ENCODE measurements at regions not wholly inside any gene's neighbourhood (a gene's known extent, or its start where the extent isn't known, plus 50 kb on each side); places are given as distances from the start of the nearest gene placed in this dataset.
"Not testable (repeated sequence)": the region's sequence is repeated elsewhere in the genome, so short reads cannot be mapped to it uniquely, and the experiment has no call there.

- ChIA-PET POLR2A (no interaction called here), CTCF (no interaction called here)
- TF ChIP-seq CTCF (IDR thresholded peaks at IDR 0.05; ENCODE audit: low read depth, low read length), result no peak
- DNase-seq (ENCODE audit: low read depth, low spot score), result no peak
- Histone ChIP-seq H3K27ac (ENCODE audit: low read depth, low read length) (no peak overlapping the region), H3K4me3 (ENCODE audit: low read depth, low read length) (no peak overlapping the region), H3K27me3 (ENCODE audit: control insufficient read depth, insufficient read depth, low read length) (no peaks in the 10 kb centered on the region), H3K9me3 (ENCODE audit: control insufficient read depth, insufficient read depth, low read length) (no peaks in the 10 kb centered on the region)
These were observed 203.5 kb downstream of the UTRN start for GRCh38 chr6:144488590-144488989.

- Histone ChIP-seq H3K27me3 (ENCODE audit: control insufficient read depth, insufficient read depth, low read length) (no peaks in the 10 kb centered on the region), H3K4me3 (ENCODE audit: low read depth, low read length) (no peak overlapping the region), H3K27ac (ENCODE audit: low read depth, low read length) (no peak overlapping the region), H3K9me3 (ENCODE audit: control insufficient read depth, insufficient read depth, low read length) (no peaks in the 10 kb centered on the region)
- ChIA-PET POLR2A (interaction anchor here (0.6 kb wide), 1 partner anchor 207 kb away, joined by 4 read pairs; no protein-coding TSS in a partner anchor), CTCF (no interaction called here)
- TF ChIP-seq CTCF (IDR thresholded peaks at IDR 0.05; ENCODE audit: low read depth, low read length), result no peak
- no peak for DNase-seq (ENCODE audit: low read depth, low spot score)
These were observed 208.1 kb downstream of the UTRN start for GRCh38 chr6:144493035-144493910.

- H3K4me3 ChIP-seq (ENCODE audit: low read depth, low read length); DNase-seq (ENCODE audit: low read depth, low spot score); CTCF ChIA-PET; H3K27me3 ChIP-seq (ENCODE audit: control insufficient read depth, insufficient read depth, low read length); H3K27ac ChIP-seq (ENCODE audit: low read depth, low read length); POLR2A ChIA-PET; H3K9me3 ChIP-seq (ENCODE audit: control insufficient read depth, insufficient read depth, low read length): not testable (repeated sequence)
These were observed 209.9 kb downstream of the UTRN start for GRCh38 chr6:144495076-144495475.

GRCh38 chr6:144497650-144498049 is 212.5 kb downstream of the UTRN start:
- TF ChIP-seq CTCF (IDR thresholded peaks at IDR 0.05; ENCODE audit: low read depth, low read length), result no peak
- Histone ChIP-seq H3K27ac (ENCODE audit: low read depth, low read length) (no peak overlapping the region), H3K27me3 (ENCODE audit: control insufficient read depth, insufficient read depth, low read length) (no peaks in the 10 kb centered on the region), H3K4me3 (ENCODE audit: low read depth, low read length) (no peak overlapping the region), H3K9me3 (ENCODE audit: control insufficient read depth, insufficient read depth, low read length) (no peaks in the 10 kb centered on the region)
- POLR2A ChIA-PET, result no interaction called here
- no peak for DNase-seq (ENCODE audit: low read depth, low spot score)
- CTCF ChIA-PET, result no interaction called here

GRCh38 chr6:144500892-144501291 is 215.8 kb downstream of the UTRN start:
- ChIA-PET POLR2A (no interaction called here), CTCF (no interaction called here)

GRCh38 chr6:144505214-144505613 is 220.1 kb downstream of the UTRN start:
- CTCF ChIA-PET; POLR2A ChIA-PET; H3K27me3 ChIP-seq (ENCODE audit: control insufficient read depth, insufficient read depth, low read length); DNase-seq (ENCODE audit: low read depth, low spot score); H3K4me3 ChIP-seq (ENCODE audit: low read depth, low read length); H3K27ac ChIP-seq (ENCODE audit: low read depth, low read length); H3K9me3 ChIP-seq (ENCODE audit: control insufficient read depth, insufficient read depth, low read length): not testable (repeated sequence)

More at GRCh38 chr6:144500892-144501291, 215.8 kb downstream of the UTRN start:
- Histone ChIP-seq H3K27ac (ENCODE audit: low read depth, low read length) (no peak overlapping the region), H3K9me3 (ENCODE audit: control insufficient read depth, insufficient read depth, low read length) (no peaks in the 10 kb centered on the region), H3K27me3 (ENCODE audit: control insufficient read depth, insufficient read depth, low read length) (no peaks in the 10 kb centered on the region), H3K4me3 (ENCODE audit: low read depth, low read length) (no peak overlapping the region)
- TF ChIP-seq CTCF (IDR thresholded peaks at IDR 0.05; ENCODE audit: low read depth, low read length), result no peak
- DNase-seq (ENCODE audit: low read depth, low spot score), result no peak

GRCh38 chr6:144506051-144506450 is 220.9 kb downstream of the UTRN start:
- H3K27me3 ChIP-seq (ENCODE audit: control insufficient read depth, insufficient read depth, low read length); CTCF ChIA-PET; POLR2A ChIA-PET; DNase-seq (ENCODE audit: low read depth, low spot score); H3K9me3 ChIP-seq (ENCODE audit: control insufficient read depth, insufficient read depth, low read length); H3K4me3 ChIP-seq (ENCODE audit: low read depth, low read length); H3K27ac ChIP-seq (ENCODE audit: low read depth, low read length): not testable (repeated sequence)

- H3K27ac ChIP-seq (ENCODE audit: low read depth, low read length); POLR2A ChIA-PET; H3K9me3 ChIP-seq (ENCODE audit: control insufficient read depth, insufficient read depth, low read length); H3K4me3 ChIP-seq (ENCODE audit: low read depth, low read length); H3K27me3 ChIP-seq (ENCODE audit: control insufficient read depth, insufficient read depth, low read length); DNase-seq (ENCODE audit: low read depth, low spot score): not testable (repeated sequence)
- CTCF ChIA-PET, result interaction anchor here (0.8 kb wide), 1 partner anchor 28 kb away, joined by 3 read pairs; no protein-coding TSS in a partner anchor
These were observed 222.7 kb downstream of the UTRN start for GRCh38 chr6:144507772-144508312.

Measured in AG04450 (cell line).